ENCODE measurements at regions not wholly inside any gene's neighbourhood (a gene's known extent, or its start where the extent isn't known, plus 50 kb on each side); places are given as distances from the start of the nearest gene placed in this dataset.
"Not testable (repeated sequence)": the region's sequence is repeated elsewhere in the genome, so short reads cannot be mapped to it uniquely, and the experiment has no call there.

GRCh38 chrX:1140236-1140681 is 72.2 kb downstream of the CRLF2 start:
- DNase-seq (ENCODE audit: low read depth): no peak
- Histone ChIP-seq H3K4me3 (ENCODE audit: low read length) (no peak overlapping the region), H3K27me3 (replicated peaks; ENCODE audit: control insufficient read depth, insufficient read depth, low read length) (peaks cover 6% of the 10 kb centered on the region), H3K36me3 (ENCODE audit: control insufficient read depth, insufficient read depth, low read length, severe bottlenecking) (no peaks in the 10 kb centered on the region), H3K4me1 (ENCODE audit: control insufficient read depth, insufficient read depth, low read length) (no peaks in the 10 kb centered on the region), H3K9ac (ENCODE audit: low read length) (no peak overlapping the region), H3K9me3 (ENCODE audit: control insufficient read depth, low read length) (no peaks in the 10 kb centered on the region)

DNA sequence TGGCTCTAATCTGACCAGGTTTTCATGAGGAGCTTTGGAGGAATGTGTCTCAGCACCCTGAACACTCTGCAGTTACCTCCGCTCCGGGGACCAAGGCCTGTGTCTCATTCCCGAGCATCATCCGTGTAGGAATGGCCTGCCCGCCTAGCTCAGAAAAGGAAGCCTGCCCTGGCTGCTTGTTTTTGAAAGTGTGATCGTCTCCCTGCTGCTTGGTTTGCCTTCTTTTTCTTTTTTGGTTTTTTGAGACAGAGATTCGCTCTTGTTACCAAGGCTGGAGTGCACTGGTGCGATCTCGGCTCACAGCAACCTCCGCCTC is 73.3 kb downstream of the CRLF2 start:
- DNase-seq (ENCODE audit: low read depth): no peak
- Histone ChIP-seq H3K4me1 (ENCODE audit: control insufficient read depth, insufficient read depth, low read length) (no peaks in the 10 kb centered on the region), H3K36me3 (ENCODE audit: control insufficient read depth, insufficient read depth, low read length, severe bottlenecking) (no peaks in the 10 kb centered on the region), H3K9me3 (ENCODE audit: control insufficient read depth, low read length) (no peaks in the 10 kb centered on the region), H3K4me3 (ENCODE audit: low read length) (no peak overlapping the region), H3K9ac (ENCODE audit: low read length) (no peak overlapping the region), H3K27me3 (replicated peaks; ENCODE audit: control insufficient read depth, insufficient read depth, low read length) (peaks cover 6% of the 10 kb centered on the region)

GRCh38 chrX:1138476-1139184 is 73.8 kb downstream of the CRLF2 start:
- no peak overlapping the region for H3K9ac ChIP-seq (ENCODE audit: low read length)
- DNase-seq (ENCODE audit: low read depth): no peak
- no peaks in the 10 kb centered on the region for H3K9me3 ChIP-seq (ENCODE audit: control insufficient read depth, low read length)
- H3K36me3 ChIP-seq (ENCODE audit: control insufficient read depth, insufficient read depth, low read length, severe bottlenecking): no peaks in the 10 kb centered on the region
- no peak overlapping the region for H3K4me3 ChIP-seq (ENCODE audit: low read length)
- no peaks in the 10 kb centered on the region for H3K4me1 ChIP-seq (ENCODE audit: control insufficient read depth, insufficient read depth, low read length)
- H3K27me3 ChIP-seq (replicated peaks; ENCODE audit: control insufficient read depth, insufficient read depth, low read length): peaks cover 6% of the 10 kb centered on the region

- Histone ChIP-seq H3K9ac (ENCODE audit: low read length) (no peak overlapping the region), H3K9me3 (ENCODE audit: control insufficient read depth, low read length) (no peaks in the 10 kb centered on the region), H3K27me3 (replicated peaks; ENCODE audit: control insufficient read depth, insufficient read depth, low read length) (peaks cover 6% of the 10 kb centered on the region), H3K4me1 (ENCODE audit: control insufficient read depth, insufficient read depth, low read length) (no peaks in the 10 kb centered on the region), H3K36me3 (ENCODE audit: control insufficient read depth, insufficient read depth, low read length, severe bottlenecking) (no peaks in the 10 kb centered on the region), H3K4me3 (ENCODE audit: low read length) (no peak overlapping the region)
- no peak for DNase-seq (ENCODE audit: low read depth)
These were observed 74.9 kb downstream of the CRLF2 start for GRCh38 chrX:1137531-1137930.

DNA sequence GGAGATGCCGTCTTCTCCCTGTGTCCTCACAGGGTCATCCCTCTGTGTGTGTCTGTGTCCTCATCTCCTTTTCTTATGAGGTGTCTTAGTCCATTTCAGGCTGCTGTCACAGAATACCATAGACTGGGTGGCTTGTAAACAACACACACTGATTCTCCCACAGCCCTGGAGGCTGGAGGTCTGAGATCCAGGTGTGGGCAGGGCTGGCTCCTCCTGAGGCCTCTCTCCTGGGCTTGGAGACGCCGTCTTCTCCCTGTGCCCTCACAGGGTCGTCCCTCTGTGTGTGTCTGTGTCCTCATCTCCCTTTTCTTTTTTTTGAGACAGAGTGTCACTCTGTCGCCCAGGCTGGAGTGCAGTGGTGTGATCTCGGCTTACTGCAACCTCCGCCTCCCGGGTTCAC is 75.9 kb downstream of the CRLF2 start:
- not testable (repeated sequence) for H3K4me3 ChIP-seq (ENCODE audit: low read length); H3K9me3 ChIP-seq (ENCODE audit: control insufficient read depth, low read length); H3K27me3 ChIP-seq (replicated peaks; ENCODE audit: control insufficient read depth, insufficient read depth, low read length); H3K4me1 ChIP-seq (ENCODE audit: control insufficient read depth, insufficient read depth, low read length); DNase-seq (ENCODE audit: low read depth); H3K9ac ChIP-seq (ENCODE audit: low read length); H3K36me3 ChIP-seq (ENCODE audit: control insufficient read depth, insufficient read depth, low read length, severe bottlenecking)

DNA sequence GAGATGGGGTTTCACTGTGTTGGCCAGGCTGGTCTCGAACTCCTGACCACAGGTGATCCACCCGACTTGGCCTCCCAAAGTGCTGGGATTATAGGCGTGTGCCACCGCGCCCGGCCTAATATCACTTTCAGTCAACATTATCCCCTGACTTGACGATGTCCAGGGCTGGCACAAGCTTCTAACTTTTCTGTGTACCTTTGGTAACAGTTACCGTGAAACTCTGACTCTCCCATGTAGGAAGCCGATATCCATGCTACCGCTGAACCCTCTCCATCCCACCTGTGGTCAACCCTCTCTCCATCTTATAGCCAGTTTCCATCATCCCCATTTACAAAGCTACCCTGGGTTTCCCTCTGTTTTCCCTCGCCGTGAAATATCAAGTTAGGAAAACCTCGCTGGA is 77.5 kb downstream of the CRLF2 start:
- Histone ChIP-seq H3K4me1 (ENCODE audit: control insufficient read depth, insufficient read depth, low read length) (no peaks in the 10 kb centered on the region), H3K36me3 (ENCODE audit: control insufficient read depth, insufficient read depth, low read length, severe bottlenecking) (no peaks in the 10 kb centered on the region), H3K9me3 (ENCODE audit: control insufficient read depth, low read length) (no peaks in the 10 kb centered on the region), H3K27me3 (replicated peaks; ENCODE audit: control insufficient read depth, insufficient read depth, low read length) (peaks cover 6% of the 10 kb centered on the region), H3K4me3 (ENCODE audit: low read length) (no peak overlapping the region), H3K9ac (ENCODE audit: low read length) (no peak overlapping the region)
- DNase-seq (ENCODE audit: low read depth): no peak

DNA sequence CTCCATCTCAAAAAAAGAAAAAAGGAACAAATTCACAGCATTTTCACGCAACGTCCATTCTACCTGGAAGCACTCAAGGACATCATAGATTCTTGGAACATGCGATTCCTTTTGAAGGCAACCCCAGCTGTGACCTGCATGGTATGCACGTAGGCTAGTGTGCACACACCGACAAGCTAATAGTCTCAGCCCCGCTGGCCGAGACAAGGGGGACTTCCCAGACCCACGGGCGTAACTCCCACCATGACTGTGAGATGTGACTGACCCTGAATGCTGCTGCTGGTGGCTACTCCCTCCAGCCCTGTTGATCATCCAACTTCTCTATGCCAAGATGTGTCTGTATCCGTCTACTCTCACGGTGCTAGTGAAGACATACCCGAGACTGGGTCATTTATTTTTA is 78.3 kb downstream of the CRLF2 start:
- no peak overlapping the region for H3K9ac ChIP-seq (ENCODE audit: low read length)
- no peaks in the 10 kb centered on the region for H3K4me1 ChIP-seq (ENCODE audit: control insufficient read depth, insufficient read depth, low read length)
- no peak overlapping the region for H3K4me3 ChIP-seq (ENCODE audit: low read length)
- peaks cover 6% of the 10 kb centered on the region for H3K27me3 ChIP-seq (replicated peaks; ENCODE audit: control insufficient read depth, insufficient read depth, low read length)
- DNase-seq (ENCODE audit: low read depth): no peak
- no peaks in the 10 kb centered on the region for H3K36me3 ChIP-seq (ENCODE audit: control insufficient read depth, insufficient read depth, low read length, severe bottlenecking)
- no peaks in the 10 kb centered on the region for H3K9me3 ChIP-seq (ENCODE audit: control insufficient read depth, low read length)

GRCh38 chrX:1126738-1127137 is 85.7 kb downstream of the CRLF2 start:
- H3K9me3 ChIP-seq (ENCODE audit: control insufficient read depth, low read length): no peaks in the 10 kb centered on the region
- no peak overlapping the region for H3K4me3 ChIP-seq (ENCODE audit: low read length)
- peaks cover 13% of the 10 kb centered on the region for H3K27me3 ChIP-seq (replicated peaks; ENCODE audit: control insufficient read depth, insufficient read depth, low read length)
- no peaks in the 10 kb centered on the region for H3K4me1 ChIP-seq (ENCODE audit: control insufficient read depth, insufficient read depth, low read length)
- no peak for DNase-seq (ENCODE audit: low read depth)
- no peak overlapping the region for H3K9ac ChIP-seq (ENCODE audit: low read length)
- H3K36me3 ChIP-seq (ENCODE audit: control insufficient read depth, insufficient read depth, low read length, severe bottlenecking): no peaks in the 10 kb centered on the region

GRCh38 chrX:1124531-1124930 is 87.9 kb downstream of the CRLF2 start:
- Histone ChIP-seq H3K4me3 (ENCODE audit: low read length) (no peak overlapping the region), H3K9me3 (ENCODE audit: control insufficient read depth, low read length) (no peaks in the 10 kb centered on the region), H3K9ac (ENCODE audit: low read length) (no peak overlapping the region), H3K36me3 (ENCODE audit: control insufficient read depth, insufficient read depth, low read length, severe bottlenecking) (no peaks in the 10 kb centered on the region), H3K4me1 (ENCODE audit: control insufficient read depth, insufficient read depth, low read length) (no peaks in the 10 kb centered on the region), H3K27me3 (replicated peaks; ENCODE audit: control insufficient read depth, insufficient read depth, low read length) (peaks cover 13% of the 10 kb centered on the region)
- DNase-seq (ENCODE audit: low read depth): no peak

- H3K36me3 ChIP-seq (ENCODE audit: control insufficient read depth, insufficient read depth, low read length, severe bottlenecking); H3K4me1 ChIP-seq (ENCODE audit: control insufficient read depth, insufficient read depth, low read length); H3K9me3 ChIP-seq (ENCODE audit: control insufficient read depth, low read length); DNase-seq (ENCODE audit: low read depth); H3K4me3 ChIP-seq (ENCODE audit: low read length); H3K9ac ChIP-seq (ENCODE audit: low read length): not testable (repeated sequence)
- H3K27me3 ChIP-seq (replicated peaks; ENCODE audit: control insufficient read depth, insufficient read depth, low read length): peaks cover 13% of the 10 kb centered on the region
These were observed 89.6 kb downstream of the CRLF2 start for GRCh38 chrX:1122851-1123250.

- H3K4me3 ChIP-seq (ENCODE audit: low read length): no peak overlapping the region
- no peaks in the 10 kb centered on the region for H3K36me3 ChIP-seq (ENCODE audit: control insufficient read depth, insufficient read depth, low read length, severe bottlenecking)
- no peak for DNase-seq (ENCODE audit: low read depth)
- H3K4me1 ChIP-seq (ENCODE audit: control insufficient read depth, insufficient read depth, low read length): no peaks in the 10 kb centered on the region
- H3K9ac ChIP-seq (ENCODE audit: low read length): no peak overlapping the region
- H3K27me3 ChIP-seq (replicated peaks; ENCODE audit: control insufficient read depth, insufficient read depth, low read length): peaks cover 7% of the 10 kb centered on the region
- H3K9me3 ChIP-seq (ENCODE audit: control insufficient read depth, low read length): no peaks in the 10 kb centered on the region
These were observed 93.2 kb downstream of the CRLF2 start for GRCh38 chrX:1119275-1119674.

DNA sequence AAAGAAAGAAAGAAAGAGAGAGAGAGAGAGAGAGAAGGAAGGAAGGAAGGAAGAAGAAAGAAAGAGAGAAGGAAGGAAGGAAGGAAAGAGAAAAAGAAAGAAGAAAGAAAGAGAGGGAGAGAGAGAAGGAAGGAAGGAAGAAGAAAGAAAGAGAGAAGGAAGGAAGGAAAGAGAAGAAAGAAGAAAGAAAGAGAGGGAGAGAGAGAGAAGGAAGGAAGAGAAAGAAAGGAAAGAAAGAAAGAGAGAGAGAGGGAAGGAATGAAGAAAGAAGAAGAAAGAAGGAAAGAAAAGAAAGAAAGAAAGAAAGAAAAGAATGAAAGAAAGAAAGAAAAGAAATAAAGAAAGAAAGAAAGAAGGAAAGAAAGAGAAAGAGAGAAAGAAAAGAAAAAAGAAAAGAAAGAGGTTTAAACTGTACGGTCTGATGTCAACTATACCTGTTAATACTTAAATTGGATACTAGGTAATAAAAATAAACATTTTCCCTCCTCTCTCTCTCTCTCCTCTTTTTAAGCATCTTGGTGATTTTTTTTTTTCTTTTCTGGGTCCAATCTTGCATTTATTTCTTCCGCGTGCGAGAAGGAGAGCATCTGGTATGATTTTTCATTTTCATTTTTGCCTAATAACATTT is 93.8 kb downstream of the CRLF2 start:
- Histone ChIP-seq H3K4me1 (ENCODE audit: control insufficient read depth, insufficient read depth, low read length) (no peaks in the 10 kb centered on the region), H3K36me3 (ENCODE audit: control insufficient read depth, insufficient read depth, low read length, severe bottlenecking) (no peaks in the 10 kb centered on the region)
- no peak for DNase-seq (ENCODE audit: low read depth)

More for the DNA sequence above, 93.8 kb downstream of the CRLF2 start:
- no peak overlapping the region for H3K9ac ChIP-seq (ENCODE audit: low read length)
- peaks cover 1% of the 10 kb centered on the region for H3K27me3 ChIP-seq (replicated peaks; ENCODE audit: control insufficient read depth, insufficient read depth, low read length)
- no peak overlapping the region for H3K4me3 ChIP-seq (ENCODE audit: low read length)
- no peaks in the 10 kb centered on the region for H3K9me3 ChIP-seq (ENCODE audit: control insufficient read depth, low read length)
